GM13977 (cell line): ENCODE measurements at regions not wholly inside any gene's neighbourhood (a gene's known extent, or its start where the extent isn't known, plus 50 kb on each side); places are given as distances from the start of the nearest gene placed in this dataset.

Experiments used
- DNase-seq: peaks from one replicate; pipeline ENCODE4 v3.0.0; 2012; ENCODE audit warnings: low spot score
- CTCF ChIP-seq: IDR thresholded peaks from 2 replicates; pipeline ENCODE4 v1.5.1; 2012; ENCODE audit warnings: mild to moderate bottlenecking, control low read depth; ENCODE audit not compliant: insufficient read depth; ENCODE audit errors: extremely low read depth, missing control alignments
- in situ Hi-C: fragments of 300-500 bp; cut with MboI; formaldehyde crosslinking; loops from one replicate; pipeline ENCODE4 v1.12.0; 2022; ENCODE audit warnings: low sequenced_read_pairs, low pct_unique_long_range_greater_than_20kb, mixed read lengths, inconsistent platforms; ENCODE audit not compliant: unreplicated experiment

DNA sequence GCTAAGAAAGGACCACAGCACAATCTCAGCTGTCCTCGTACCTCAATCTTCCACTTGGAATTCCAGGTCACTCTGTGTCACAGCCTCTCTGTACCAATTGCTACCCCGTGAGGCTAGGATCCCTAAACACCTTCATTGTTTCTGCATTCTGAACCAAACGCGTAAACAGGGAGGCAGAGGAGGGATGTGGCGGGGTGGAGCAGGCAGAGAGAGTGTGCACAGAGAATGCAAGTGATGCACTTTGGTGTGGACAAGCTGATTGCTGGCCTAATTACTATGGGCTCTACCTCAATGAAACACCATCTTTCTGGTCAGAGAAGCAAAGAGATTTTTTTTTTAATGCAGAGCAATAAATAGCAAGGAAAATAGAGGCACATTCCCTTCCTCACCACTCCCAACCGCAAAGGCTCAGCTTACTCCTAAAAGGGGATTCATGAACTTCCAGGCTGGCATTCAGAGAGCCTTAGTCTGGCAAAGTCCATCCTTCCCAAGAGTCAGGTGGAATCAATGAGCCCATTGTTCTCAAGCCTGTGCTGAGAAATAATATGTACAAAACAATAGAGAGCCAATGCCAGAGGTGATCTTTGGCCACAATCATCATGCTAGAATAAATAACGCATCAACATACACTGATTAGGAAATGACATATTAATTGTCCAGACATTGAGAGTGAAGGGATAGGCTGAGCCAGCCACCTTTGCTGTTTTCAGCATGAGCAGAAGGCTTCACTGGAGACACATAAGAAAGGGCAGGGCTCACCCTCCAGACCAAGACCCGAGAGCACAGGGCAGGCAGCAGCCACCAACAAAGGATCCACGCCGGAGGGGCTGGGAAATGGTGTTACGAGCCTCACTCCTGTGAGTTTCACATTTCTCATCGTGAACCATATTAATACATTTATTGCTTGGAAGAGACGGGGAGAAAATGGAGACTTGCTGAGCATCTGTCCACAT lies 278.8 kb downstream of the ENC1 start:
- no peak for TF ChIP-seq CTCF
- DNase-seq = no peak
- in situ Hi-C loops = no loop called here

GRCh38 chr5:74360535-74361210 lies 279.9 kb downstream of the ENC1 start:
- in situ Hi-C loops = no loop called here
- TF ChIP-seq CTCF = no peak
- DNase-seq = no peak

GRCh38 chr5:74357827-74358226 lies 282.7 kb downstream of the ENC1 start:
- no peak for DNase-seq
- no peak for TF ChIP-seq CTCF
- in situ Hi-C loops = no loop called here

GRCh38 chr5:74356009-74356695 lies 284.4 kb downstream of the ENC1 start:
- DNase-seq = no peak
- in situ Hi-C loops = no loop called here
- no peak for TF ChIP-seq CTCF

GRCh38 chr5:74355041-74355824 lies 285.3 kb downstream of the ENC1 start:
- in situ Hi-C loops = no loop called here
- DNase-seq = no peak
- no peak for TF ChIP-seq CTCF

- no peak for DNase-seq
- TF ChIP-seq CTCF = no peak
- in situ Hi-C loops = no loop called here
Measured at GRCh38 chr5:74352256-74352655, 288.3 kb downstream of the ENC1 start.
